ENCODE measurements at regions not wholly inside any gene's neighbourhood (a gene's known extent, or its start where the extent isn't known, plus 50 kb on each side); places are given as distances from the start of the nearest gene placed in this dataset.

DNA sequence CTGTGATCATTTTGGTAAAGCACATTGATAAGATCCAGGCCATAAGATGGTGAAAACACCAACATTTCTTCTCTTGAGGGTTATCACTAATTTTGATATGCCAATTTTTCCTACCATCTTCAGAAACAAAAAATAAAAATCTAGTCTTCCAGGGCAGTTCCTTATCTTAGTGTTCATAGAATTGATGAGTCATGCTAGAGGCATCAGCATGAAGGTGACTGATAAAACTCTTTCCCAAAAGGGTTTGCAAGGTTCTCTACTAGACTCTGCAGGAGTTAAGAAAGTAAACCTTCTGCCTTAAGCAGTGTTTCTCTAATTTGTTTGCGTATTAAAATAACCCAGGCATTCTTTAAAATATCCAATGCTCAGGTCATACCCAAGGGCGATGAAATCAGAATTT is 483.1 kb upstream of the CNTNAP2 start:
- POLR2A ChIA-PET (ENCODE audit: unreplicated experiment) = no interaction called here
- no peak for ATAC-seq (ENCODE audit: low read depth)

More for the DNA sequence above, 483.1 kb upstream of the CNTNAP2 start:
- H3K18ac ChIP-seq (ENCODE audit: low read depth, low read length) = no peak overlapping the region
- H3K36me3 ChIP-seq (ENCODE audit: control insufficient read depth, insufficient read depth, low read length) = no peaks in the 10 kb centered on the region
- dilution Hi-C loops (cut with HindIII; ENCODE audit: low sequenced_read_pairs, unreplicated experiment) = no loop called here
- H3K9me3 ChIP-seq (ENCODE audit: control insufficient read depth, insufficient read depth, low read length) = peaks cover 6% of the 10 kb centered on the region
- no peak overlapping the region for H3K23ac ChIP-seq (ENCODE audit: low read depth, low read length)
- H3K56ac ChIP-seq (ENCODE audit: extremely low read depth, insufficient read depth, low read length) = no peak overlapping the region
- intact Hi-C loops (cut with micrococcal nuclease) = no loop called here
- no peaks in the 10 kb centered on the region for H3K27me3 ChIP-seq (ENCODE audit: control insufficient read depth, insufficient read depth, low read length)
- H3K9me1 ChIP-seq (ENCODE audit: insufficient read depth, low read length) = no peaks in the 10 kb centered on the region
- H2BK5ac ChIP-seq (ENCODE audit: low read depth, low read length, poor library complexity, severe bottlenecking) = no peak overlapping the region
- H3K4me1 ChIP-seq (ENCODE audit: control insufficient read depth, insufficient read depth, low read length) = no peaks in the 10 kb centered on the region
- H3K14ac ChIP-seq (replicated peaks; ENCODE audit: low read depth, low read length) = no peak overlapping the region
- H2BK120ac ChIP-seq (ENCODE audit: low read depth, low read length) = no peak overlapping the region
- in situ Hi-C loops (cut with MboI; ENCODE audit: low sequenced_read_pairs) = no loop called here
- no peak overlapping the region for H3K4ac ChIP-seq (ENCODE audit: low read depth, low read length)
- H4K8ac ChIP-seq (ENCODE audit: low read depth in 2 of 2, low read length in 2 of 2) = no peak overlapping the region
- no peak overlapping the region for H3K4me3 ChIP-seq (ENCODE audit: insufficient read depth, low read depth, low read length)
- no peak overlapping the region for H2AK5ac ChIP-seq (ENCODE audit: low read depth, low read length)
- TF ChIP-seq NFE2L2 (IDR thresholded peaks at IDR 0.05; ENCODE audit: low read depth, low read length) (peak; percentile 77), RFX5 (IDR thresholded peaks at IDR 0.05; ENCODE audit: low read depth, low read length) (no peak)
- WGBS, 2 experiments (ENCODE audit: extremely low coverage in 2 of 2, insufficient read length in 1 of 2) = no CpG with 5 or more reads among the region's 2 CpGs
- H4K91ac ChIP-seq (ENCODE audit: insufficient read depth, low read depth, low read length) = no peak overlapping the region
- H2AFZ ChIP-seq (replicated peaks; ENCODE audit: low read length, poor library complexity) = no peak overlapping the region
- no peak overlapping the region for H3K4me2 ChIP-seq (ENCODE audit: low read depth, low read length)
- no peak overlapping the region for H4K5ac ChIP-seq (ENCODE audit: low read depth, low read length)
- no peak overlapping the region for H3K9ac ChIP-seq (ENCODE audit: low read depth, low read length)
- BruUV-seq (replicated peaks) = no TSS peak
- H3K79me1 ChIP-seq (ENCODE audit: low read depth in 1 of 2, low read length in 2 of 2) = no peaks in the 10 kb centered on the region
- no peak overlapping the region for H2AK9ac ChIP-seq (replicated peaks; ENCODE audit: low read depth, low read length, poor library complexity)
- no peak for DNase-seq
- H2BK20ac ChIP-seq (ENCODE audit: low read depth, low read length) = no peak overlapping the region
- no peak overlapping the region for H2BK15ac ChIP-seq (ENCODE audit: low read depth, low read length)
- CTCF ChIA-PET = no interaction called here
- H4K20me1 ChIP-seq (ENCODE audit: insufficient read depth, low read length) = no peaks in the 10 kb centered on the region
- H3K27ac ChIP-seq (ENCODE audit: insufficient read depth, low read length) = no peak overlapping the region

Data from IMR-90 (cell line).